Loucy (cell line): ENCODE measurements at regions not wholly inside any gene's neighbourhood (a gene's known extent, or its start where the extent isn't known, plus 50 kb on each side); places are given as distances from the start of the nearest gene placed in this dataset.

ENCODE experiments used
- H2AFZ ChIP-seq: fragments of 200-600 bp; sonication (generic); 2 replicates; pipeline ENCODE4 v1.6.0; 2016; ENCODE audit warnings: antibody characterized with exemption, mild to moderate bottlenecking, low read length, moderate library complexity
- H3F3A ChIP-seq: fragments of 200-600 bp; 2 replicates; pipeline ENCODE4 v1.6.0; 2016; ENCODE audit warnings: antibody characterized with exemption, low read depth, mild to moderate bottlenecking
- H3K27me3 ChIP-seq: fragments of 200-600 bp; sonication (generic); 2 replicates; pipeline ENCODE4 v1.6.1; 2014; ENCODE audit warnings: low read length, mild to moderate bottlenecking; ENCODE audit not compliant: insufficient read depth, poor library complexity, severe bottlenecking
- H3K36me3 ChIP-seq: fragments of 200-600 bp; sonication (generic); 2 replicates; pipeline ENCODE4 v1.6.1; 2016; ENCODE audit warnings: low read length; ENCODE audit not compliant: insufficient read depth
- H3K4me1 ChIP-seq: fragments of 200-600 bp; sonication (generic); 2 replicates; pipeline ENCODE4 v1.5.1; 2014; ENCODE audit warnings: low read length, mild to moderate bottlenecking; ENCODE audit not compliant: insufficient read depth, poor library complexity, severe bottlenecking
- H3K4me2 ChIP-seq: fragments of 200-600 bp; sonication (generic); 2 replicates; pipeline ENCODE4 v1.6.0; 2014; ENCODE audit warnings: antibody characterized with exemption, low read length, low read depth, mild to moderate bottlenecking; ENCODE audit not compliant: poor library complexity, severe bottlenecking
- H3K4me3 ChIP-seq: fragments of 200-600 bp; sonication (generic); 2 replicates; pipeline ENCODE4 v1.5.1; 2014; ENCODE audit warnings: low read length, mild to moderate bottlenecking, mixed read lengths; ENCODE audit not compliant: poor library complexity, severe bottlenecking
- H3K79me2 ChIP-seq: fragments of 200-600 bp; sonication (generic); 2 replicates; pipeline ENCODE4 v1.6.1; 2014; ENCODE audit warnings: low read length; ENCODE audit not compliant: insufficient read depth
- H3K9ac ChIP-seq: fragments of 200-600 bp; sonication (generic); 2 replicates; pipeline ENCODE4 v1.6.0; 2014; ENCODE audit warnings: mild to moderate bottlenecking, low read depth, low read length, moderate library complexity; ENCODE audit not compliant: poor library complexity, severe bottlenecking
- H3K9me2 ChIP-seq: fragments of 200-600 bp; sonication (generic); replicated peaks from 2 replicates; pipeline ENCODE4 v1.6.1; 2016; ENCODE audit warnings: low read depth, low read length, mixed read lengths
- H3K9me3 ChIP-seq: fragments of 200-600 bp; sonication (generic); 2 replicates; pipeline ENCODE4 v1.6.1; 2014; ENCODE audit warnings: mild to moderate bottlenecking, antibody characterized with exemption, low read length, low read depth; ENCODE audit not compliant: insufficient read depth
- H4K20me1 ChIP-seq: fragments of 200-600 bp; sonication (generic); 2 replicates; pipeline ENCODE4 v1.6.0; 2014; ENCODE audit warnings: antibody characterized with exemption, low read length, mild to moderate bottlenecking; ENCODE audit not compliant: insufficient read depth, poor library complexity, severe bottlenecking
- EZH2phosphoT487 ChIP-seq: fragments of 200-600 bp; IDR thresholded peaks from 2 replicates; pipeline ENCODE4 v1.6.1; 2018; ENCODE audit warnings: antibody characterized with exemption, mild to moderate bottlenecking, moderate library complexity, borderline replicate concordance
- TF ChIP-seq, protein P1 (sequence below): fragments of 200-600 bp; sonication (generic); conservative IDR thresholded peaks from 2 replicates; pipeline ENCODE4 v1.5.1; 2014; ENCODE audit warnings: mild to moderate bottlenecking, antibody characterized with exemption, low read length

DNA sequence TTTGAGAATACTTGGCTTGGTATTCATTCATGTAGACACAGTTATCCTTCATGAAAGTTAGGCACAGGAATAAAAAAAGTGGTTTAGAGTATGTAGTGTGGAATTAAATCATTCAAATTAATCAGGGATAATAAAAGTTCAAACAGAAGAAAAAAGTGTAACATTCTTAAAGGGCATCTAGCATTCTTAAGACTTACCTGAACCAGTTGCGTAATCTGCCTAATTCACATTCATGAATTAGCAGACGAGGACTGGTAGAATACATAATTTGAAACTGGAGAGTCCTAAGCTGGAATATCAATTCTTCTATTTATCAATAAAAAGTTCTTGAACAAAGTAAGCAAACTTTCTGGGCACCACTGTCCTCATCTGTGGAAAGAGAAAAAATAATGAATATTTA, 157.0 kb upstream of the DEPDC1 start:
- Histone ChIP-seq H3K79me2 (no peaks in the 10 kb centered on the region), H3K4me2 (no peak overlapping the region), H3K9ac (no peak overlapping the region), H3F3A (no peaks in the 10 kb centered on the region), H3K9me3 (no peaks in the 10 kb centered on the region), H2AFZ (no peak overlapping the region), H3K4me3 (no peak overlapping the region), H3K4me1 (no peaks in the 10 kb centered on the region), H3K9me2 (no peaks in the 10 kb centered on the region), H3K36me3 (no peaks in the 10 kb centered on the region), H4K20me1 (no peaks in the 10 kb centered on the region), H3K27me3 (no peaks in the 10 kb centered on the region)
- TF ChIP-seq EZH2phosphoT487, result no peak
- TF ChIP-seq, protein P1, sequence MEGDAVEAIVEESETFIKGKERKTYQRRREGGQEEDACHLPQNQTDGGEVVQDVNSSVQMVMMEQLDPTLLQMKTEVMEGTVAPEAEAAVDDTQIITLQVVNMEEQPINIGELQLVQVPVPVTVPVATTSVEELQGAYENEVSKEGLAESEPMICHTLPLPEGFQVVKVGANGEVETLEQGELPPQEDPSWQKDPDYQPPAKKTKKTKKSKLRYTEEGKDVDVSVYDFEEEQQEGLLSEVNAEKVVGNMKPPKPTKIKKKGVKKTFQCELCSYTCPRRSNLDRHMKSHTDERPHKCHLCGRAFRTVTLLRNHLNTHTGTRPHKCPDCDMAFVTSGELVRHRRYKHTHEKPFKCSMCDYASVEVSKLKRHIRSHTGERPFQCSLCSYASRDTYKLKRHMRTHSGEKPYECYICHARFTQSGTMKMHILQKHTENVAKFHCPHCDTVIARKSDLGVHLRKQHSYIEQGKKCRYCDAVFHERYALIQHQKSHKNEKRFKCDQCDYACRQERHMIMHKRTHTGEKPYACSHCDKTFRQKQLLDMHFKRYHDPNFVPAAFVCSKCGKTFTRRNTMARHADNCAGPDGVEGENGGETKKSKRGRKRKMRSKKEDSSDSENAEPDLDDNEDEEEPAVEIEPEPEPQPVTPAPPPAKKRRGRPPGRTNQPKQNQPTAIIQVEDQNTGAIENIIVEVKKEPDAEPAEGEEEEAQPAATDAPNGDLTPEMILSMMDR, result no peak

DNA sequence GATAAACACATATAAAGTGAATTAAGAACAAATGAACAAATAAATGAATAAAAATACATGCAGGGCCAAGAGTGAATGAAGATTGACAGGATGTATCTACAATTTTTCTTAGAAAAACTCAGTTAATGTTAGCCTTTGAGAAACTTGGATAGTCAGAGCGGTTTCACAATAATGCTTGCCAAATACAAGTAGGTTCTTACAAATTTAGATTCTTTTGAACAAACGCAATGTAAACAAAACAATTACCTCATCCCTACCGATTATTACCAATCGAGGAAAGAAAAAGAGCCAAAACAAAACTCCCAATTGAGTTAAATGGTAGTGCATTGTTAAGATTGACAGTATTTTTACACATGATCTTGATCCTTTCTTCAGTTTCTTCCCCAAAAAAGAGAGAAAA, 176.9 kb upstream of the DEPDC1 start:
- Histone ChIP-seq H3F3A (no peaks in the 10 kb centered on the region), H2AFZ (no peak overlapping the region), H3K79me2 (no peaks in the 10 kb centered on the region), H3K4me2 (no peak overlapping the region), H3K9me3 (no peaks in the 10 kb centered on the region), H3K4me1 (no peaks in the 10 kb centered on the region), H3K4me3 (no peak overlapping the region), H4K20me1 (no peaks in the 10 kb centered on the region), H3K9me2 (no peaks in the 10 kb centered on the region), H3K9ac (no peak overlapping the region), H3K27me3 (no peaks in the 10 kb centered on the region), H3K36me3 (no peaks in the 10 kb centered on the region)
- TF ChIP-seq EZH2phosphoT487, result no peak
- TF ChIP-seq, protein P1, result no peak

DNA sequence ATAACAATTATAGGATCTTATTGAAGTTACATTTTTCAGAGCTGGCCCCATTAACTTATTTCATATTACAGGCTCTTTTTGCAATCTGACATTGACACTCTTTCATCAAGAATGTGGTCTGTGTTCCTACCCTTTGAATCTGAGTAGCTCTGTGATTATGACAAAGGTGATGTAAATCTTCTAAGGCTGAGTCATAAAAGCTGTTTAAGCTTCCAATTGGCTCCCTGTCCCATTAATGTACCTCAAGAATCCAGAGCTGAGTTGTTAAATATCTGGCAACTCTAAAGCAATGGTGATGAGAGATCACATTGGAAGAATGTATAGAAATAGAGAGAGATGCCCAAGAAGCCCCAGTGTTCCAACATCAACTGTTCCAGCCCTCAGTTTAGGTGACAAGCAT, 178.5 kb upstream of the DEPDC1 start:
- no peaks in the 10 kb centered on the region for H3K79me2 ChIP-seq

More for the DNA sequence above, 178.5 kb upstream of the DEPDC1 start:
- H3K36me3 ChIP-seq, result no peaks in the 10 kb centered on the region
- no peaks in the 10 kb centered on the region for H3K9me2 ChIP-seq
- no peaks in the 10 kb centered on the region for H3K9me3 ChIP-seq
- no peak overlapping the region for H3K4me2 ChIP-seq
- TF ChIP-seq EZH2phosphoT487, result no peak
- TF ChIP-seq, protein P1, result no peak
- no peak overlapping the region for H3K4me3 ChIP-seq
- no peaks in the 10 kb centered on the region for H3K27me3 ChIP-seq
- no peak overlapping the region for H2AFZ ChIP-seq
- H3F3A ChIP-seq, result no peaks in the 10 kb centered on the region
- no peaks in the 10 kb centered on the region for H4K20me1 ChIP-seq
- no peaks in the 10 kb centered on the region for H3K4me1 ChIP-seq
- H3K9ac ChIP-seq, result no peak overlapping the region
